Glutamatergic neuron (in vitro differentiated cells): ENCODE measurements at regions not wholly inside any gene's neighbourhood (a gene's known extent, or its start where the extent isn't known, plus 50 kb on each side); places are given as distances from the start of the nearest gene placed in this dataset.

Experiments
- DNase-seq: peaks from one replicate; pipeline ENCODE4 v3.0.0; 2022
- H3K27ac Mint-ChIP-seq: one replicate; pipeline ENCODE4 v1.8.0; 2020; ENCODE audit warnings: mild to moderate bottlenecking, mixed read lengths, inconsistent platforms; ENCODE audit not compliant: unreplicated experiment
- H3K27me3 Mint-ChIP-seq: one replicate; pipeline ENCODE4 v1.8.0; 2020; ENCODE audit warnings: mild to moderate bottlenecking, moderate library complexity, mixed read lengths, inconsistent platforms; ENCODE audit not compliant: unreplicated experiment
- H3K36me3 Mint-ChIP-seq: one replicate; pipeline ENCODE4 v1.8.0; 2020; ENCODE audit warnings: mild to moderate bottlenecking, mixed read lengths, inconsistent platforms; ENCODE audit not compliant: unreplicated experiment
- H3K4me1 Mint-ChIP-seq: one replicate; pipeline ENCODE4 v1.8.0; 2020; ENCODE audit warnings: mild to moderate bottlenecking, low read depth, mixed read lengths, inconsistent platforms; ENCODE audit not compliant: unreplicated experiment
- H3K4me3 Mint-ChIP-seq: one replicate; pipeline ENCODE4 v1.8.0; 2020; ENCODE audit warnings: mild to moderate bottlenecking, mixed read lengths, inconsistent platforms; ENCODE audit not compliant: unreplicated experiment
- H3K9me3 Mint-ChIP-seq: one replicate; pipeline ENCODE4 v1.8.0; 2020; ENCODE audit warnings: mild to moderate bottlenecking, moderate library complexity, mixed read lengths, inconsistent platforms; ENCODE audit not compliant: unreplicated experiment
- TF ChIP-seq, protein P1 (sequence below): fragments of 200-600 bp; sonication (generic); IDR thresholded peaks from one replicate; pipeline ENCODE4 v1.5.0; 2021; ENCODE audit not compliant: partially characterized antibody, unreplicated experiment

DNA sequence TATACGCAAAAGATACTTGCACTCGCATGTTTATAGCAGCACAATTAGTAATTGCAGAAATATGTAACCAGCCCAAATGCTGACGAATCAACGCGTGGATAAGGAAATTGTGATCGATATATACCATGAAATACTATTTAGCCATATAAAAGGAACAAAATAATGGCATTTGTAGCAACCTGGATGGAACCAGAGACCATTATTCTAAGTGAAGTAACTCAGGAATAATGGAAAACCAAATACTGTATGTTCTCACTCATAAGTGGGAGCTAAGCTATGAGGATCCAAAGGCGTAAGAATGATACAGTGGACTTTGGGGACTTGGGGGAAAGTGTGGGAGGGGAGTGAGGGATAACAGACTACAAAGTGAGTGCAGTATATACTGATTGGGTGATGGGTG is 1008.0 kb upstream of the CRIM1 start:
- Mint-ChIP-seq H3K9me3 (no peaks in the 10 kb centered on the region), H3K27ac (no peak overlapping the region)
- DNase-seq = no peak

DNA sequence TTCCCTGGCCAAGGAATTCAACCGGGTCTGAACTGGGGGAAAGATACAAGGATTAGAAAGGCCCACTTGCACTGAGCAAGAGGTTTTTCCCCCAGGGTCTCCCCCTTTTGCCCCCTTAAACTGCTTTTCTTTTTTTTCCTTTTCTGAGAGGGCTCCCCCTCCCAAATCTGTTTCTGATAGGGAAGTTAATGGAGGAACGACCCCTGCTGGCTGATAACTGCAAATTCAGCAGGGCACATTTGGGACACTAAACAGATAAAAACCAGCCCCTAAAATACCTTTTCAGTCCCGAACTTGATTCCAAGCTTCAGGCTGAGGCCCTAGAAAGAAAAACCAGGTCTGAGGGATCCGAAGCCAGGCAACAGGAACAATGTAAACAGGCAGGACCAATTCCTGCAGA is 1012.4 kb upstream of the CRIM1 start:
- no peak overlapping the region for H3K27ac Mint-ChIP-seq
- no peaks in the 10 kb centered on the region for H3K27me3 Mint-ChIP-seq
- no peaks in the 10 kb centered on the region for H3K9me3 Mint-ChIP-seq

More for the DNA sequence above, 1008.0 kb upstream of the CRIM1 start:
- Mint-ChIP-seq H3K36me3 (no peaks in the 10 kb centered on the region), H3K4me1 (peaks cover 5% of the 10 kb centered on the region), H3K4me3 (no peak overlapping the region), H3K27me3 (no peaks in the 10 kb centered on the region)
- TF ChIP-seq, protein P1, sequence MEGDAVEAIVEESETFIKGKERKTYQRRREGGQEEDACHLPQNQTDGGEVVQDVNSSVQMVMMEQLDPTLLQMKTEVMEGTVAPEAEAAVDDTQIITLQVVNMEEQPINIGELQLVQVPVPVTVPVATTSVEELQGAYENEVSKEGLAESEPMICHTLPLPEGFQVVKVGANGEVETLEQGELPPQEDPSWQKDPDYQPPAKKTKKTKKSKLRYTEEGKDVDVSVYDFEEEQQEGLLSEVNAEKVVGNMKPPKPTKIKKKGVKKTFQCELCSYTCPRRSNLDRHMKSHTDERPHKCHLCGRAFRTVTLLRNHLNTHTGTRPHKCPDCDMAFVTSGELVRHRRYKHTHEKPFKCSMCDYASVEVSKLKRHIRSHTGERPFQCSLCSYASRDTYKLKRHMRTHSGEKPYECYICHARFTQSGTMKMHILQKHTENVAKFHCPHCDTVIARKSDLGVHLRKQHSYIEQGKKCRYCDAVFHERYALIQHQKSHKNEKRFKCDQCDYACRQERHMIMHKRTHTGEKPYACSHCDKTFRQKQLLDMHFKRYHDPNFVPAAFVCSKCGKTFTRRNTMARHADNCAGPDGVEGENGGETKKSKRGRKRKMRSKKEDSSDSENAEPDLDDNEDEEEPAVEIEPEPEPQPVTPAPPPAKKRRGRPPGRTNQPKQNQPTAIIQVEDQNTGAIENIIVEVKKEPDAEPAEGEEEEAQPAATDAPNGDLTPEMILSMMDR = no peak

DNA sequence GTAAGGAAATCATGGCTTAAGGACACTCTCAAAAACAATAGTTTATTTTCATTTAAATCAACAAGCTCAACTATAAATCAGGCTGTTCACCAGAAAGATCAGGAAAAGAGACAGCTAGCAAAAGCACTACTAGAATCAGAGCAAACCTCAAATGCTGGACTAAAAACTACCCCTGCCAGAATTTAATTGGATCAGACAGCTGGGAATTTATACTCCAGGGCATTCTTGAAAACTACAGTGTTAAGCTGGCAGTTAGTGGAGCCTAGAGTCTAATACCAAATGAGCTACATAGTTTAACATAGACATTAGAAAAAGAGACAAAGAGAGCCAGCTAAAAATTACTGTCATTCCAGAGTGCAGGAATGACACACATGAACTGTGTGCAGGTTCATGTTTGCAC is 1016.4 kb upstream of the CRIM1 start:
- no peak overlapping the region for H3K27ac Mint-ChIP-seq
- H3K36me3 Mint-ChIP-seq = peaks cover 4% of the 10 kb centered on the region
- H3K9me3 Mint-ChIP-seq = no peaks in the 10 kb centered on the region
- H3K4me3 Mint-ChIP-seq = no peak overlapping the region
- no peaks in the 10 kb centered on the region for H3K4me1 Mint-ChIP-seq
- no peaks in the 10 kb centered on the region for H3K27me3 Mint-ChIP-seq
- TF ChIP-seq, protein P1 = no peak
- DNase-seq = no peak

More for the DNA sequence above, 1012.4 kb upstream of the CRIM1 start:
- TF ChIP-seq, protein P1 = peak; percentile 26
- no peak for DNase-seq
- H3K36me3 Mint-ChIP-seq = peaks cover 4% of the 10 kb centered on the region
- H3K4me3 Mint-ChIP-seq = no peak overlapping the region
- no peaks in the 10 kb centered on the region for H3K4me1 Mint-ChIP-seq

DNA sequence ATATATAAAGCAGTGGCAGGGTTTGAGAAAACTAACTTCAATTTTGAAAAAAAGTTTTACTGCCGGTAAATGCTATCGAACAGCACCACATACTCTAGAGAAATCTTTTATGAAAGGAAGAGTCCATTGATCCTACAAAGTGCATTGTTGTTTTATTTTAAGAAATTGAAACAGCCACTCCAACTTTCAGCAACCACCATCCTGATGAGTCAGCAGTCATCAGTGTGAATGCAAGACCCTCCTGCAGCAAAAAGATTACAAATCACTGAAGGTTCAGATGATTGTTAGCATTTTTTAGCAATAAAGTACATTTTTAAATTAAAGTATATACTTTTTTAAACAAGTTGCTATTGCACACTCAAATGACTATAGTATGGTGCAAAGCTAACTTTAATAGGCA is 1017.7 kb upstream of the CRIM1 start:
- Mint-ChIP-seq H3K4me1 (no peaks in the 10 kb centered on the region), H3K27me3 (no peaks in the 10 kb centered on the region), H3K9me3 (no peaks in the 10 kb centered on the region), H3K27ac (no peak overlapping the region), H3K36me3 (peaks cover 4% of the 10 kb centered on the region), H3K4me3 (no peak overlapping the region)
- TF ChIP-seq, protein P1 = no peak
- DNase-seq = no peak

DNA sequence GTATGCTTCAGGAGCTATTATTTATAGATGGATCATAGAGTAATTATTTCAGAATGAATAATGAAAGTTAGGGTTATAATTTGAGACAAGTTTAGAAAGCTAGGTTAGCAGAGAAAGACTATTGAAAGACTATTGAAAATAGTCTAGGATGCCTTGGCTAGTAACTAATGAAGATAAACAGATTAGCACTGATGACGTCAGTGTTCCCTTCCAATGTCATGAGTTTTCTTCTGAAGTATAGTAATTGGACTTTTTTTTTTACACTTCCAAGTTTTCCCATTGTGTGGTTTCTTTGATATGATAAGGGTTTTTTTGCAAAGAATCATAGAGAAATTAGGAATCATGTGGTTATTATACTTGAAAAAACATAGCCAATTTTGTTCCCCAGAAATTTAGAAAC is 1041.5 kb upstream of the CRIM1 start:
- no peak for DNase-seq
- H3K27ac Mint-ChIP-seq = no peak overlapping the region
- H3K36me3 Mint-ChIP-seq = no peaks in the 10 kb centered on the region
- TF ChIP-seq, protein P1 = no peak
- no peak overlapping the region for H3K4me3 Mint-ChIP-seq
- H3K27me3 Mint-ChIP-seq = no peaks in the 10 kb centered on the region
- no peaks in the 10 kb centered on the region for H3K9me3 Mint-ChIP-seq
- no peaks in the 10 kb centered on the region for H3K4me1 Mint-ChIP-seq
